Activated CD8-positive, alpha-beta memory T cell treated with anti-CD3 and anti-CD28 coated beads, Interleukin-2, amount 50 U/mL, for 24 hours (primary cell): ENCODE measurements at regions not wholly inside any gene's neighbourhood (a gene's known extent, or its start where the extent isn't known, plus 50 kb on each side); places are given as distances from the start of the nearest gene placed in this dataset.
"Not testable (repeated sequence)": the region's sequence is repeated elsewhere in the genome, so short reads cannot be mapped to it uniquely, and the experiment has no call there.

ENCODE experiments used
- DNase-seq: peaks from one replicate; pipeline ENCODE4 v3.0.0-alpha.2; 2020; ENCODE audit errors: extremely low read depth

- DNase-seq, result no peak
Observed at GRCh38 chr1:173300061-173301044, 93.2 kb upstream of the TNFSF4 start.

- no peak for DNase-seq
Observed at GRCh38 chr1:173301507-173301906, 94.4 kb upstream of the TNFSF4 start.

- DNase-seq, result no peak
Observed at GRCh38 chr1:173302366-173302765, 95.2 kb upstream of the TNFSF4 start.

GRCh38 chr1:173302890-173303829 lies 96.0 kb upstream of the TNFSF4 start:
- DNase-seq, result no peak

- no peak for DNase-seq
Observed at GRCh38 chr1:173303984-173304383, 96.9 kb upstream of the TNFSF4 start.

- no peak for DNase-seq
Observed at GRCh38 chr1:173304529-173305227, 97.5 kb upstream of the TNFSF4 start.

GRCh38 chr1:173307845-173308244 lies 100.7 kb upstream of the TNFSF4 start:
- DNase-seq, result no peak

GRCh38 chr1:173314656-173315055 lies 107.5 kb upstream of the TNFSF4 start:
- no peak for DNase-seq

GRCh38 chr1:173315296-173315695 lies 108.2 kb upstream of the TNFSF4 start:
- no peak for DNase-seq

GRCh38 chr1:173318788-173319187 lies 111.7 kb upstream of the TNFSF4 start:
- DNase-seq, result no peak

GRCh38 chr1:173324352-173324751 lies 117.2 kb upstream of the TNFSF4 start:
- not testable (repeated sequence) for DNase-seq

GRCh38 chr1:173327987-173328386 lies 120.9 kb upstream of the TNFSF4 start:
- not testable (repeated sequence) for DNase-seq

- no peak for DNase-seq
Observed at GRCh38 chr1:173328961-173329360, 121.8 kb upstream of the TNFSF4 start.

GRCh38 chr1:173329726-173330125 lies 122.6 kb upstream of the TNFSF4 start:
- no peak for DNase-seq

- no peak for DNase-seq
Observed at GRCh38 chr1:173330149-173330951, 123.2 kb upstream of the TNFSF4 start.

- not testable (repeated sequence) for DNase-seq
Observed at GRCh38 chr1:173330952-173331548, 123.9 kb upstream of the TNFSF4 start.

GRCh38 chr1:173332026-173332425 lies 124.9 kb upstream of the TNFSF4 start:
- DNase-seq, result no peak

GRCh38 chr1:173333581-173333980 lies 126.5 kb upstream of the TNFSF4 start:
- DNase-seq, result no peak

- no peak for DNase-seq
Observed at GRCh38 chr1:173337126-173337525, 130.0 kb upstream of the TNFSF4 start.

- no peak for DNase-seq
Observed at GRCh38 chr1:173341307-173341706, 134.2 kb upstream of the TNFSF4 start.
